HuH-7.5 (cell line): ENCODE measurements at regions not wholly inside any gene's neighbourhood (a gene's known extent, or its start where the extent isn't known, plus 50 kb on each side); places are given as distances from the start of the nearest gene placed in this dataset.
"Not testable (repeated sequence)": the region's sequence is repeated elsewhere in the genome, so short reads cannot be mapped to it uniquely, and the experiment has no call there.

ENCODE experiments used
- DNase-seq: peaks from one replicate; pipeline ENCODE4 v3.0.0; 2011; ENCODE audit warnings: low spot score

DNA sequence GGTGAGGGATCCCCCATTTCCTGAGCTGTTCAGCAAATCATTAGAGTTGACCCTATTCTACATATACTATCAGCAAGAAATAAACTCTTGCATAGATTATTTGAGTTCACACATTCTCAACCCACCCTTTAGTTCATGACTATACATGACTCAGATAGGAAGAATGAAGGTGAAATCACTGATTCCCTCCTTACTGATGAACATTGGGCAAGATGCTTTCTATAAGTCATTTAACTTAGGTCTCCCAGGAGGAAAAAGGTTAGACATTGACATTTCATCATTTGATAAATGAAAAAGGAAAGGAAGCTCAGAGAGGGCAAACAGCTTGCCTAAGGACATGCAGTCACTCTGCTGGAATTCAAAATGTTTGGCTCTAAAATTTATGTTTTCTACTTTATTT is 408.0 kb downstream of the TMEM182 start:
- no peak for DNase-seq

DNA sequence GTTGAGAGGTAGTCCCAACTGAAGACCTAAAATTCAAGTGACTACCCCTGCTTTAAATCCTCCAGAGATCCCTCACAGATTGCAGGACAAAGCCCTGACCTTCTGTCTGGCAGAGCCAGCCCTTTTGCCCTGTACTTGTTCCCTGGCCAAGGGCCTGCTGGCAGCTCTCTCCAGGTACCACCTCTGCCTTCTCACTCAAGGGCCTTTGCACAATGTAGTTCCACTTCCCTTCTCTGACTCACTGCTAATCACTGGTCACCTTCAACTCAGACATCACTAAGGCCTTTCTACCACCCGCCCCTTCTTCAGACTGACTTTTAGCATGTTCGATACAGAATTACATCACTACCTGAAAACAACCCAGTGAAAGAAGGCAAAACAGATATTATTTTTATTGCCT is 411.0 kb downstream of the TMEM182 start:
- DNase-seq: no peak

DNA sequence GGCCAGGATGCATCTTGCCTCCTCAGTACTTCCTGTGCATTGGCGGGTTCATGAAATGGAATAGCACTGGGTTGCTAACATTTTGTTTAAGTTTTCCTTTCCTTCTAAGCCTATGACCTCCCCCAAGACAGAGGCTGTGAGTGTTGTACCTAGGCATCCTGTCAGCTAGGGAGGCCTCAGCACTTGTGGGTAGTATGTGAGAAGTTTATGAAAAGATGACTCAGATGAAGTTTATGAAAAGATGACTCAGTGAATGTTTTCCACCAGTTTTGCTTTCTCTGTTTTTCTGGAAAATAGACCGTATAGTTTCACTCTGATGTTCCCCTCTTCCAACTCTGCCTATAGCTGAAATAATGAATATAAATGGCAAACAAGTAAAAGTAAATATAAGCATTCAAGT is 412.9 kb downstream of the TMEM182 start:
- DNase-seq: no peak

DNA sequence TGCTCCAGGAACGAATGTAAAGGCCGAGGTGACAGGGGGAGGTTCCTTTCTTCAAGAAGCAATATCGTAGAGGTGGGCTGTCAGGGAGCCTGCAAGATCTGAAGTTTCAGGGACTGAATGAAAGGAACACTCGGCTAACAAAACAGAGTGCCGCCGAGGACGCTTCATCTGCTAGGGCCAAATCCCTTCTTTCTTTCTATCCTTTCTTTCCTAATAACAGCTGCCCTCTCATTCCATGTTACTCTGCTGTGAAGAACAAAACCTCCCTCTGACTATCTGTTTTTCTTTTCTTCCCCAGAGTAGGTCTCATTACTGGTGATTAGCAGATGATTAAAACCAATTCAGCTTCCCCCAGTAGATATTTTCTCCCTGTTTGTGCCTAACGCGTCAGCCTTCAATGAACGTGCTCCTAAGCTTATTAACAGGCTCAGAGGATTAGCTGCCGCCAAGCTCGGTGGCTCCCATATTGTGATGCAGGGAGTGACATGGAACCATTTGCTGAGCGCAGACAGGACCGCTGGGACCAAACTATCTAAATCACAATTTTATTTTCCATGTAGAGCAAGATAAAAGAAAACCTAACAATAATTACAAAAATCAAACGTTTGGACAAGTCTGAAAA is 414.6 kb downstream of the TMEM182 start:
- DNase-seq: no peak

DNA sequence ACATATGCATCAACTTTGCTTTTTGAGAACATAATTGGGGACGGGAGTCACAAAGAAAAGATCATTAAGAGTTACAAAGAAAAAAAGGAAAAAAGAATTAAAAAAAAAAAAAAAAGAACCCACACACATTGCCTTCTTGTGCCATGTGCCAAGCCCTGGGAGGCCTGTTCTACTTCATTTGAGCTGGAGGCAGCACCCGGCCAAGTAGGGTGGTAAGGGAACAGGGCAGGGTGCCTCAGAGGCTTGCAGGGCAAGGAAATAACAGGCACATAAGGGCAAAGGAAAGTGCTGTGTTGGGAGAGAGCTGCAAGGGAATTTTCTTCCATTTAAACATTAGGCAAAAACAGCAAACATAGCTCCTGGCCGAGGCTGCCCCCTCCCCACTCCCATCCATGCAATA is 418.0 kb downstream of the TMEM182 start:
- no peak for DNase-seq

DNA sequence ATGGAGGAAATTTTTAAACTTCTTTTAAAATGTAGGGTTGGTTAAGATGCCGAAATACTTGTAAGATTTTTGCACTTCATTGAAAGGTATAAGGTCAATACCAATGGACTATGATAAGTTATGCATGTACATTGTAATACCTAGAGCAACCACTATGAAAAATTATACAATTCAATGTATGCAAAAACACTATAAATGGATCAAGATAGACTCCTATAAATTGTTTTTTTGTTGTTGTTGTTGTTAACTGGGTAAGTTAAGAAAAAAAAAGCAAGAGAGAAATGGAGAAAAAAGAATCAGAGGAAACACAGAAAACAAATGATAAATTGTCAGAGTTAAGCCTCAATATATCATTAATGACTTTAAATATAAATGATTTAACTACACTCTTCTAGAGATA is 421.2 kb downstream of the TMEM182 start:
- DNase-seq: no peak

DNA sequence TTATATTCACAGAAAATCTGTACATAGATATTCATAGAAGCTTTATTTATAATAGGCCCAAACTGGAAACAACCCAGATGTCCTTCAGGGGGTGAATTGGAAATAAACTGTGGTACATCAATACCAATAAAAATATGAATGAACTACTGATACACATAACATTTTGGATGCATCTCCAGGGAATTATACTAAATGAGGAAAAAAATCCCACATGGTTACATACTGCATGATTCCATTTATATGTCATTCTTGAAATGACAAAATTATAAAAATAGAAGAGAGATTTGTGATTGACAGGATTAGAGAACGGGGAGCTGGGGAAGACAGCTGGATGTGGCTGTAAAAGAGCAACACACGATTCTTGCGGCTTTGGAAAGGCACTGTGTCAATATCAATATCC is 435.0 kb downstream of the TMEM182 start:
- no peak for DNase-seq

DNA sequence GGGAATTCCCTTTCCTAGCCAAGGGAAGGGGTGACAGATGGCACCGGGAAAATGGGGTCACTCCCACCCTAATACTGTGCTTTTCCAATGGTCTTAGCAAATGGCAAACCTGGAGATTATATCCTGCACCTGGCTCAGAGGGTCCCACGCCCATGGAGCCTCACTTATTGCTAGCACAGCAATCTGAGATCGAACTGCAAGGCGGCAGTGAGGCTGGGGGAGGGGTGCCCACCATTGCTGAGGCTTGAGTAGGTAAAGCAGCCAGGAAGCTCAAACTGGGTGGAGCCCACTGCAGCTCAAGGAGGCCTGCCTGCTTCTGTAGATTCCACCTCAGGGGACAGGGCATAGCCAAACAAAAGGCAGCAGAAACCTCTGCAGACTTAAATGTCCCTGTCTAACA is 438.9 kb downstream of the TMEM182 start:
- not testable (repeated sequence) for DNase-seq

DNA sequence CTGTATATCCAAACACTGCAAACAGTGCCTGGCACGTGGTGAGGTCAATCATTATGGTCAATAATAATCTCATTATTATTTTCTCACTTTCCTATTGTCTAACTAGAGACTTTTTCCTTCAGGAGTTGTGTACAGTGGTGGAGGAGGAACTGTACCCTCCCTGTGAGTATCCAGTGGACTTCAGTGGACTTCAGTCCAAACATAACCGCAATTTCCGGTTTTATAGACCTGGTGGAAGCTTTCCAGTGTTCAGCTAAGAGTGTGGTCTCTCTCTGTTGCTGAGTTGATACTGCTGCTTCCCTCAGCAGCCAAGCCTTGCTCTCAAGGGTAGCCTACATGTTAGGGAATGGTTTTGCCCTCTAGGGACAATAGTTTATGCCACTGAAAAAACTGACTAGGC is 447.1 kb downstream of the TMEM182 start:
- DNase-seq: no peak

DNA sequence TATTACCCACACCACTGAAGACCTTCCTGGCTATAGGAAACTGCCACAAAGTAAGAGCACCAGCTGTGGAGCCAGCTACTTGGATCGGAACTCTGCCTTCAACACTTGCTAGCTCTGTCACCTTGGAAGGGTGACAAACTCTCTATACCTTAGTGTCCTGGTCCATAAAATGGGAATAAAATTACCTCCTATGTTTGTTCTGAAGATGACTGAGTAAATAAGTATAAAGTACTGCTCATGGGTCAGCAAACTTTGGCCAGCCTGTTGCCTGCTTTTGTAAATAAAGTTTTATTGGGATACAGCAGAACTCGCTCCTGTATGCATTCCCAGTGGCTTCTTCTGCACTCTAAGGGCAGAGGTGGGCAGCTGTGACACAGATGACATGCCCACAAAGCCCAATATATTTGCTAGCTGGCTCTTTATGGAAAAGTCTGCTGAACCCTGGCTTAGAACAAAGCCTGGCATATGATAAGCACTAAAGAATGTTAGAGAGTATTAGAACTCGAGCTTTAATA is 451.3 kb downstream of the TMEM182 start:
- no peak for DNase-seq

DNA sequence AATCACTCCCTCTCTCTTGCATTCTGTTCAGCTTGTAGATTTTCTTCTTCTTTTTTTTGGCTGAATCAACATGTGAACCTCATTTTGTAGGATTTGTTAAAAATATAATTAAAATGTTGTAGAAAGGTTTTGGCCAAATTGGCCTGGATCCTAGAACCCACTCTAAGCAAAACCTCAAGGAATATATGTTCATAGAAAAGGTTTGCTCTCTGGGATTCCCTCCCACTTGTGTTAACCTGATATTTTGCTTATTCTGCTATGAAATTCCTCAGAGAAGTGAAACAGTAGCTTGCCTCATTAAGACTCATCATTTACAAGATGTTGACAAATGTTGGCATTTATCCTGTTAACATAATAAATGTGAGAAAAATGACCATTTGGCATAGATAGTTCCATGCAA is 456.7 kb downstream of the TMEM182 start:
- no peak for DNase-seq

DNA sequence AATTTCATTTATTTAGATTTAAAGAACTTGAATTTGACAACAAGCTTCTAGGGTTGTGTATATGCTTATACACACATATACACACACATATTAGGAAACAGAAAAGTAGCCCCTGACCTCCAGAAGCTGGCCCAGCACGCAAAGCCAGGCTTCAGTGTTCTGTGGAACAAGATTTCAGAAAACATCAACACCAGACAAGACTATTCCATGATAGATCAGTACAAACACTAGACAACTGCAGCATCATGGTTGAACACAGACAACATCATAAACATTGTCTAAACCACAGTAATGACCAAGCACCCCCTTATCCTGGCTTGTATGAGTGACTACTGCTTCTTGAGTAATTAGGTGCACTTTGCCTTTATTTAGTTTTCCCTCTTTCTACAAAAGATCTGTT is 457.6 kb downstream of the TMEM182 start:
- no peak for DNase-seq

DNA sequence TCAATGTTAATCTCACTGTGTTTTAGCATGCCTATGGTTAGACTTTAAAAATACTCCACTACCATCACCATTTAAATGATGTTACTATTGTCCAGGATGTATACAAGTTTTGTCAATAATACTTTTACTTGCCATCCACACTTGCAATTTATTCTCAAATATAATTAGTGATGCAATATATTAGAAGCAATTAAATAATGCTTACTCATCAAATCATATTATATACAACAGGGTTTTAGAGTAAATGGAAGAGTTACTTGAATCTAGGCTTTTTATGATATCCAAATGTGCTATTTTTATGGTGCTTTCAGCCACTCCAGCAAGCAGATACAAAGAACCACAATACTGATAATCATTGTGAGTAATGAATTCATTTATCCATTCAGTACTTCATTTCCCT is 461.1 kb downstream of the TMEM182 start:
- DNase-seq: no peak

DNA sequence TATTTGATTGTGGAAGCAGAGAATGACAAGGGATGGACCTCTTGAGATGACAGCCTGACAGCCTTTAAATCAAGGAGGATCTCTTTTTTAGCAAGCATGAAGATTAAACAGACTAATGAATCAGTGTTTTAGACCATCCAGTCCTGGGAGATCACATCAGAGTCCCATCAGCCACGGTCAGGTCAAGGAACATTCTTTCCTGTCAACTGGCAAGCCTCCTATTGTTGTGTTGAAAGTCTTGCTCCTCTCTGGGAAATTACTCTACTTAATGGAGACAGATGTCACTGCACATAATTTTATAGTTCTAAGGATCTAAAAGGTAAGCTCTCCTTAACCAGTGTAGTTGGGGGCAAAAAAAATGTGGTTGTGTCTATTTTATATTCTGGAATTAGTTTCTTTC is 469.0 kb downstream of the TMEM182 start:
- DNase-seq: no peak

DNA sequence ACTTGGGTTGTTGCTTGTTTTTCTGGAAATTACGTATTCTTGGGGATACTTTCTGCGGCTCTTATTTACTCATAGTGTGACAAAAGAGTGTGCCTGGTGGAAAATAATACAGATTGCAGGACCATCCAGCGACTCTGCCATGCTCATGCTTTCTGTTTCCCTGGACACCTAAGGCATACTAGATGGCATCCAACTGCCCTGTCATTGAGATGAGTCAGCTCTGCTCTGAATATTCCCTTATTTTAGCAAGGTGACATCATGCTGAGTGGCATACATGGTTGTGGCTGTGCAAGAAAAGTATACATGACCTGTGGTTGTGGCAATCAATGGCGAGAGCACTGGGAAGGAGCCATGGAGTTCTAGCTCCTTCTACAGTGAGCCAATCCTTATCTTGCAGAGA is 471.0 kb downstream of the TMEM182 start:
- no peak for DNase-seq

DNA sequence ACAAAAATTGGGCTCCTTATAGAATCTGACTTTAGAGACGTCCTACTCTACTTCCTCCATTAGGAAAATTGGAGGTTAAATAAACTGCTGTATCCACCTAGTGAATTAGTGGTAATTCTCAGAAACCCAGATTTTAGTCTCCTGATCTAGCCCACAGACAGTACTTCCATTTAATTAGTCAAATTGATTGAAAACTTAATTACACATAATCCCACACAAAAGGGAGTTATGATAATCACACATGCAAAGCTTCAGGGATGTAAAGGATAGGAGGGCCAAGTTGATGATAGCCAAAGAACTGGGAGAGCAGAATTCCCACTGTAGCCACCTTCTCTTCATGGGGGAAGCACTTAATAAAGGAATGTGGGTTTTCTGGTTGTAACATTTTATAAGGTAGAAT is 471.9 kb downstream of the TMEM182 start:
- no peak for DNase-seq

DNA sequence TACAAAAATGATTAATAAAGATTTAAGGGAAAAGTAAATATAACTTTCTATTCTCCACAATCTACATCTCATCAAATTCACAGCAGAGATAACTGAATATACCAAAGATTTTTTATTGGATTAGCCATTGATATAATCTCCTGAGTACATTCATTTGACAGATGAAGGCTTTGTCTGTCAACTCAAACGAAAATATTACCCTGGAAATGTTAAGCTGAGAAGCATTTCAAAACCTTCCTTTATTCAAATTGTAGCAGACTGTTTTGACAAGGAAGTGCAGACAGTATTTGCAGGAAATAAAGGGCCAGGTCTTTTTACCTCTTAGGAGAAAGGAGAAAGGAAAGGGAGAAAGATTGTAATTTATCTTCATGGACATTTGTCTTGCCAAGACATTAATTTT is 473.5 kb downstream of the TMEM182 start:
- no peak for DNase-seq

DNA sequence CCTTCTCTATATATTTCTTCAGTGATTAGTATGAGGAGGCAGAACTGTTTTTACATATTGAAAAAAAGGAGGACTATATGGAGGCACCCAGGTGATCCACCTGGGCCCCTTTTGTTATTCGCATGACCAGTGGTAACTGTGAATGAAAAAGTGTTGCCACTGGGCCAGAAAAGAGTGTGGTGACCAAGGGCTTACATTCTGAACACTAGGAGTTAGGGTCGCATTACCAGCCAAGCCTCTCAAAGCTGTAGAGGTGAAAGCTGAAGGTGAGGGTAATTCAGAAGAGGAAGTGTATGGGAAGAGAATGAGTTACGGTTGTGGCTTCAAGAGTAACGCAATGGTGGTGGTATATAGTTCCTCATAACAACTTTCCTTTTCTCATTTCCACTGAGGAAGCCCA is 487.6 kb downstream of the TMEM182 start:
- DNase-seq: no peak

DNA sequence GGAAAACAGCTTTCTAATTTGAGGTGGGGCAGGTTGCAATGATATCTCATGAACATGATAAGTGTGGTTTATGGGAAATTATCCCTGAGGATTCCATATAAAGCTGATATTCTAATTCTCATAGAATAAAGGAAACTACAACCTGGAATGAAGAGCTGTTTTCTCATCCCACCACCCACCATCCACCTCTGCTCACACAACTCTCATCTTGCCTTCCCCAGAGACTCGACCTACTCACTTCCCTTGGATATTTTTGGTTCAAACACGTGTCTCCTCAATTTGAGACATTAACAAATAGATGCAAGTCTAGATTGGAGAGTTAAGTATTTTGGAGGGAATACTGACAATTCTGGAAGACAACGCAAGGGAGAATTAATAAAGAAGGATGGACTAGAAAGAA is 490.9 kb downstream of the TMEM182 start:
- no peak for DNase-seq

DNA sequence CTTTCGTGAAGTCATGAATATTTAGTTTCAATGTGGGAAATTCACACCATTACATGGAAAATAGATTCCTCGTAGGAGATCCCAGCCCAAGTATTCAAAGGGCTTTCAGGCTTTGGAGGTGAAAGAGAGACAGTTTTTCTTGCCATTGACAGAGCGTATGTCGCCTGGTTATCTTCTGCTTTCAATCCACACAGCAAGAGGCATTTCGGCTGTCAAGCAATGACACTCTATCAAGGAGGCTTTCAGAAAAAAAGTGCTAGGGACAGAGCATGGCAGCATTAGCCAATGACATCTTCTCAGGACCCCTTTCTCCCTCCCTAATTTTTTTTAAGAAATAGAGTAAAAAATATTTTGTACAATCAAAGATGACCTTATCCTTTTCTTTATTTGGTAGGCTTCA is 492.8 kb downstream of the TMEM182 start:
- DNase-seq: no peak

DNA sequence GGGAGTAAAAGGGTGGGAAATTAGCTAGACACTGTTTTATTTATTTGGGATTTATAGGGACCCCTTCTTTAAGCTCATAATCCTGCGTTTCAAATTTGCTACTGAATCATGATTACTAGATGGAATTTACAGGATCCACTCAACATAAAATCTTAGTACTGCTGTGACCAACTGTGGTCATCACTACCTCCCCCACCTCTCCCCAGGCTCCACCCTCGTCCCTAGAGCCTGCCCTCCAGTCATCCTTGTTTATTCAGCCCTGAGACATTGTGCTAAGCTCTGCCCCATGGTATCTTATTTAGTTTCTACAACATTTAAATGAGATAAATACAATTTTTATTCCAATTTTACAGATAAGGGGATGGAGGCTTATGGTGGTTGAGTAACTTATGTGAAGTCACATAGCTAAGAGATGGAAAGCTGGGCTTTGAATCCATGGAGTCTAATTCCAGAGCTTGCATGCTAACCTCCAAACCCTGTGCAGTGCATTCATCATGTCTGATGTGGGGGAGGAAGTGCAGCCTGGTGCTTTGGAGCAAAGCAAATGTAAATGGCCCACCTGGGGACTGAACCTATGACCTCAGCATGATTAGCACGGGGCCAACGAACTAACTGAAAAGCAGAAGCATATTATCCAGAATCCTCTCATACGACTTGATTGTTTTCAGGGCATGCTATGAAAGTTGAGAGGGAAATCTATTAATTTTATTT is 502.4 kb downstream of the TMEM182 start:
- no peak for DNase-seq

DNA sequence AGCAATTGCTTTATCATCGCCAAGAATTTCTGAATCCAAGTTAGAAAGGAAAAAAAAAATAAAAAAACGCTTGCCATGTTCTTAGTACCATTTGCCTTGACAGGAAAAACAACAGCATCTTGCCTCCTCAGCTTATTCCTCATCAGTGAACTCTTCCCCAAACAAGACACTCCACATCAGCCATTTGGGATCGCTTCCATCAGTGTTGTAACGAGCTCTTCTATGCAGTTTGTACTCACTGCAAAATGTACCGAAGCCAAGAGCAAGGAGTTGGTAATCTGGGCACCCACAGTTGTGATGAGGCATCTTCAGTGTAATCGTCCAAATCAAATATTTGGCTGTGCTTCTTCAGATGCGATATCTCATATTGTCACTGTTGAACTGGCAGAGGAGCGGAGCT is 503.7 kb downstream of the TMEM182 start:
- no peak for DNase-seq

DNA sequence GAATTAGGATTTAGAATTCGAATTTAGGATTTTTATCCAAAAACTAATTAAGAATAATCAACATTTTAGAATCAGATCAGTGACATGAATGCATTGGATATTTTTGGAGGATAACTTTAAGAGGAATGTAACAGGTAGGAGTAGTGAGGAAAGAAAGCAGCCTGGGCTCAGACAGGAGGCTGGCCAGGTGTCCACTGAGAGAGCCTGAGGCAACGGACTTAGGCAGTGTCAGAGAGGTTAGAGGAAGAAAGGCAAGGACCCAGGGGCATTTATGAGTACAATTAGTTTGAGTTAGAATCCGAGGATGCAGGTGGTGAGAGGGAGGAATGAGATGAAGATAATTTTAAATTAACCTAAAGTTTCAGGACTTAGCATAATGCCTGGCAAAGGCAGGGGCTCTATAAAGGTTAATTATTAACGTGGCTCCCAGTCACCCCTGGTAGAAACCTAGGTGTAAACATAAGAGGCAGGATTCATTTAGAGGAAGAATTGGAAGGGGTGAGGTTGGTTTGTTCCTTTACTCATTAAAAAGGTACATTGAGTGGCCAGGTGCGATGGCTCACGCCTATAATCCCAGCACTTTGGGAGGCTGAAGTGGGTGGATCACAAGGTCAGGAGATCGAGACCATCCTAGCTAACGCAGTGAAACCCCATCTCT is 507.1 kb downstream of the TMEM182 start:
- DNase-seq: no peak

DNA sequence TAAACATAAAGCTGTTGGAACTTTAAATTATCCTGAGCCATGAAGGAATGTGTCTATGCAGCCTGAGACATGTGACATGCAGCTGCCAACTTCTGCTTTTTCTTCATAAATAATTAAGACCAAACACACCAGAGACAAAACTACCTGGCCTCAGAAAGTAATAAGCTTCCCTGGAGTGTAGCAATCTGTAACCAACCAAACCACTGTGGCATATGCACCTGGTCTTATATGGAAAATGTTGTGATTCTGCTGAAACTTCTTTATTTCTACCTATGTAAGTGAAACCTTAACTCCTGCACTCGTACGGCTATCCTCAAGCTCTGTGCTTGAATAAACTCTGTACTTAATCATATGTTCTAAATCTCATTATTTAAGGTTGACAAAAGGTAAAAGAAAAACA is 515.0 kb downstream of the TMEM182 start:
- no peak for DNase-seq
